ENCODE measurements at regions not wholly inside any gene's neighbourhood (a gene's known extent, or its start where the extent isn't known, plus 50 kb on each side); places are given as distances from the start of the nearest gene placed in this dataset.
"Not testable (repeated sequence)": the region's sequence is repeated elsewhere in the genome, so short reads cannot be mapped to it uniquely, and the experiment has no call there.

GRCh38 chr10:91003379-91003778 lies 82.5 kb upstream of the ANKRD1 start:
- DNase-seq = not testable (repeated sequence)

GRCh38 chr10:91005276-91005675 lies 84.4 kb upstream of the ANKRD1 start:
- not testable (repeated sequence) for DNase-seq

DNA sequence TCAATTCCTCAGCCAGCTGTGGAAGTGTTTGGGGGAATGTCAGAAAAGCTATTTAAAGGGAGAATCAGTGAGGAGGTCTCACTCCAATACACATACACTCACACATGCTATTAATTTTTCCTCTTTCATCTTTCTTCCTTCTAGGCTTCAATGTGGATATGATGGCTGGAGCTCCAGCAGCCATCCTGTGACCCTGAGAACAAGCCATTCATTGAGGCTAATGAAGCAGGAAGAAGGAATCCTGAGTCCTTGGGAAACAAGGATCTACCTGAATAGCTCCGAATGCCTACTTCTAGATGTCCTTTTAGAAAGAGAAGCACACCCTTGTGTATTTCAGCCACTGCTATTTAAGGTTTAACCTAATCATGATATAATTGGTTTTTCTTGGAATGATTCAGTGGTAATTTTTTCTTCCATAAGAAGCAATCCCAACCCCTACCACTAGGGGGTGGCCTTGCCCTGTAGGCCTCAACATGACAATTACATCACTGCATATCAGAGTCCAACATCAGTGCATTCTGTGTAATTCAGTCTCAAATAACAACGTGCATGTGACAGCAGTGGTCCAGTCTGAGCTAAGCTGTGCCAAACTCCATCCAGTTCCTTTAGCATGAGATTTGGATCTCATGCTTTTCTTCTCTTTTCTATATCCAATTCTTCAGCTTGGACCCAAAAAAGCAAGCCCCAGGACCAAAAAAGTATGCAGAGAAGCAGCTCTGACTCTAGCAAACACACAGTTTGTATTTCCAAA lies 85.3 kb upstream of the ANKRD1 start:
- DNase-seq = peak; percentile 71

GRCh38 chr10:91006752-91007346 lies 86.0 kb upstream of the ANKRD1 start:
- DNase-seq = no peak

DNA sequence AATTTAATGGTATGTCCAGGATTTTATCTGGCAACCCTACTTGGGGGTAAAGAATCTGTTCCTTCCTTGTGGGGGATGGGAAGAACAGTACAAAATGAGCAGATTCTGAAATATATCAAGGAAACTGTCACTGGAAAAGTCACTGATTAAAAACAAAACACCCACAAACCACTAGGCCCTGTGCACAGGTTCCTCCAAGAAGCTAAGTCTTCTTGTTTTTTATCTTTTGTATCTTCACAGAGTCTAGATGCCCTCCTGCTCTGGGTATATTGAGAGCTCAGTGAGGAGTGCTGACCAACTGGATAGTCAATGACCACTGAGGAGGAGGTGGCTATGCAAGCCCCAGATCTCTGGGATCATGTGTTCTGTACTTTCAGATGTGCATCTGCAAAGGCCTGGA lies 86.8 kb upstream of the ANKRD1 start:
- no peak for DNase-seq

DNA sequence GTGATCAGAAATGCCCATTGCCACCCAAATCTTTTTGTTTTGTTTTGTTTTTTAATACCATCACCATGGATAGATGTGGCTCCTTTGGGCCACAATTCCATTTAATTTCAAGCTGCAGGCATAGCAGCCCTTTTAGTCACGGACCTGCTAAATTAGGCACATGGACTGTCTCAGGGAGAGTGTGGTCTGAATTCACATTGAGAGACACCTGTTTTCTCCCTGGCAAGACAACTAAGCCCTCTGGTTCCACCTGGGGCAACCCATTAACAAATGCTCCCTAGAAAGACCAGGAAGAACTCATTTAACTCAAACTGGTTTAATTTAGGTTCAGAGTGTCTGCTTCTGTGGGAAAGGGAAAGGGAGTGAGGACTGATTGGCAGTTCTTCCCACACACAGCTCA lies 88.2 kb upstream of the ANKRD1 start:
- DNase-seq = no peak

DNA sequence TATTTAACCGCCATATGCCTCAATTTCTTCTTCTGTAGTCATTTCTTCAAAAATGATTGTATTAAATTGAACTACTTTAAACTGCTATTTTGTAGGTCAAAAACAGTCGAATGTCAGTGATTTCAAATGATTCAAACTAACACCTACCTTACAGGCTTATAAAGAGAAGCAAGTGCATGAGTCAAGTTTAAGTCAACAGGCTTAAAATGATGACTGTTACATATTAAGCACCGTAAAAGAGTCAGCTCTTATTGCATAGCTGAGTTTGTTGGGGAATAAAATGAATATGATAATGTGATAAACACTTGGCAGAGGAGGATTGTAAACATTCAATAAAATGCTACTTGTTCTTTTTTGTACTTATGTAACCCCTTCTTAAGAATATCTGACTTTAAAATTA lies 90.1 kb upstream of the ANKRD1 start:
- no peak for DNase-seq

- no peak for DNase-seq
These were observed 91.6 kb upstream of the ANKRD1 start for GRCh38 chr10:91012502-91012901.

DNA sequence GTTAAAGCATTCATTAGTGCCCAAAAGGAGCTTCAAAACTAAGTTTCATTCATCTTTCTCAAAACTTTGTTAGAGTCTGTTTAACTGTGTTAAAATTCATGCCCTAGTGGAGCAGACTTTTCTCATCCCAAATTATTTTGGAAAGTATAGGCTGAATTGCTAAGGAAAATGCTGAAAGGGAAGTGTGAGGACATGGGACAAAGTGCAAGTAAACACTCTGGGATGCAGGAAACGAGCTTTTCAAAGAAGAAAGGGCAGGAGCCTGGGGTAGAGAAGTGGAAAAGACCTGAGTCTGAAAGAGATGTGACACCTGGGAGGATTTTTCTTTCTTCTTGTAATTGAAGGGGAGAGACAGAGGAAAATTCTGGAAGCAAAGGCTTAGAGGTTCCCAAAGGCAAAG lies 93.1 kb upstream of the ANKRD1 start:
- DNase-seq = no peak

- DNase-seq = no peak
These were observed 96.3 kb upstream of the ANKRD1 start for GRCh38 chr10:91017198-91017597.

DNA sequence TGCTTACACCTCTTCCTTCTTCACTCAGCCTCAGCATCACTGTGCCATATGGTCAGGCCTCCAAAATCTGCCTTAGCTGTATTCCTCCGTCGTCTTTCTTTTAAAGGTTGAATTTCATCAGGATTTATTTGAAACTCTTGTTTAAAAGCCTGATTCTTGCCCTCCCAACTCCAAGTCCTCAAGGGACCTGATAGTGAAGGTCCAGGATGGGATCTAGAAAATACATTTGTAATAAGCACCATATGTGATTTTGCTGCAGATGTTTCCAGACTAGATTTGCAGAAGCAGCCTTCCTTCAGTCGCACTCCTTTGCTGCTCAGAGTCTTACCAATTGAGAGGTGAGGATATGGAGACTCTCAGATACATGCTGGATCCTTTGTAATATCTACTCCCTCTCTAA lies 101.0 kb upstream of the ANKRD1 start:
- no peak for DNase-seq

DNA sequence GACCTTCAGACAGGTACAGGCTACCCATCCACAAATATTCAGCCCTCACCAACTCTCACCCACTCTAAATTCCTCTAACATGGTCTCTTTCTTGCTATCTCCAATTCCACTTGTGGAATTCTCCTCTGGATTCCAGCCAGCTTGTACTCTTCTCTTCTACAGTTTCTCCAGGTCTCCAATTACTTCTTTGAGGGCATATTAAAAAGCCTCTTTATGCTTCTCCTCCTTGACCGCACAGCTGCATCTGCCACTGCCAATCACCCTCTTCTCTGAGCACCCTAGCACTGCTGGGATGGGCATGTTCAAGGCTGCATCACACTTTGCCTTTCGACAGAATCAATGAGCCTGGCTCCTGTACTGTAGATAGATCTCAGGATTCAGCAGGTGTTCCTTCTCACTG lies 101.5 kb upstream of the ANKRD1 start:
- DNase-seq = no peak

GRCh38 chr10:91022924-91023699 lies 102.2 kb upstream of the ANKRD1 start:
- no peak for DNase-seq

DNA sequence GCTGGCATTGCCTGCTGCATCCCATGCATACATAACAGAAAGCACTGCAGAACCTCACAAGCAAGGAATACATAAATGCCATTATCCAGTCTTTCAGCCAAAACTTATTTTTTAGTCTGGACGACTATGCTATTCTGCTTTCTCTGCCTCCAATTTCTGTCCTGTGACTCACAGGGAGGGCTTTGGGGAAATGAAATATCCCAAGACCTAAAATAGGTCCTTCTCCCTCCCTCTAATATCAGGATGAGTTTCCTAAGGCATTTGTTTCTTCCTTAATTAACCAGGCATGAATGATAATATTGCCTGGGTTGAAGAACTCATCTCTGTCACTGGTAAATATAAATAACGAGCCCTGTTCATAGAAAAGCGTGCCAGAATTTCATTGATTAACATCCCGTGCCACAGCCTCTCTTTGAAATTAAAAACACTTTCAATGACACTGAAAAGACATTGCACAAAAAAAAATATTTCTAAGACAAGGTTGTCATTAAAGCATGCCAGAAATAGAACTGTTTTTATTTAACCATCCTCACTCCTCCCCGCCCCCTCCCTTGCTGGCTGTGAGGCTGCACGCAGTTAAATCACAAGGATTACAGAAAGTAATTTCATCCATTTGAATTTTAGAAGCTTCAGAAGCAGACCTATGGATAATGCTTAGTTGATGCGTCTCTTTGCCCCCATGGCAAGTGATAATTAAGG lies 103.0 kb upstream of the ANKRD1 start:
- no peak for DNase-seq

DNA sequence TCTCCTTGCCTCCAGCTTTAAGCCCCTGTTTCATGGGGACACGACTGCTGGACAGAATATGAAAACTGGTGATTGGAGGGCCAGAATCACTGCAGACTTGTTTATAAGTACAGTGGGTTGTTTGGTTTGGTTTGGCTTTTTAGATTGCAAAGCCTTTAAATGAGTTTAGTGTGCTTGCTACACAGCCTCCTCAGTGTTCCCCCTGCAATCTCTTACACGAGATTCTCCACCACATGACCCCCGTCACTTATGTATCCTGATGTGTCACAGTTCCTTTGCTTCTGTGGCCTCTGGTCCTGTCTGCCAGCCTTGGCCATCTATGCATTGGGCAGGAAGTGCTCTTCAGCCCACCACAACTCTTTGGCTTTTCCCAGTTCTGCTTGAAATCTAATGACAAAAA lies 103.7 kb upstream of the ANKRD1 start:
- DNase-seq = no peak

DNA sequence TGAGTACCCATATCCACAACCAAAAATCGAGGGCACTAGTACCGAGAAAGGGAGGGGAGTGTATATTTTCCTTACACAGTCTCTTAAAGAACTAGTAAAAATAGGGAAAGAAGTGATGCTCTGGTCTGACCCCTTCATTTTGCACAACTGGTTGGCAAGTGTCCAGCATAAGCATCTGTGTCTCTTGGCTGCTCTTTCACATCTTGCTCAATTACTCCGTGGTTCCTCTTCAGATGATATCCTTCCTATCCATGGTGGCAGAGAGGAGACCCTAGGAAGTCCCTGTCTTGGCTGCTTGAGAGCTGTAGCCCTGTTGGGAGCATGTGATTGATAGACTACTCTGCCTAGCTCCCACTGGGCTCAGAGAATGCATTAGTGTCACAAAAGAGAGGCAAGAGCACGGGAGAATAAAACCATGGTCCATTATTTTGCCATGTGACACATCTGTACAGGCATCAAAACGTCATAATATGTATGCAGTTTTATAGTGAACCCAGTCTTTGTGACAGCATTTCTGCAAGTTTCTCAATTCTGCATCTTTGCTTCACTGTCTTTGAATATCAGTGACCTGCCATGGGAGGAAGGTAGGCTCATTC lies 111.8 kb upstream of the ANKRD1 start:
- no peak for DNase-seq

GRCh38 chr10:91033324-91033950 lies 112.5 kb upstream of the ANKRD1 start:
- DNase-seq = no peak

GRCh38 chr10:91034042-91034441 lies 113.2 kb upstream of the ANKRD1 start:
- DNase-seq = no peak

GRCh38 chr10:91034494-91035159 lies 113.7 kb upstream of the ANKRD1 start:
- peak; percentile 86 for DNase-seq

- no peak for DNase-seq
These were observed 114.9 kb upstream of the ANKRD1 start for GRCh38 chr10:91035650-91036292.
